Osteocyte (in vitro differentiated cells): ENCODE measurements at regions not wholly inside any gene's neighbourhood (a gene's known extent, or its start where the extent isn't known, plus 50 kb on each side); places are given as distances from the start of the nearest gene placed in this dataset.

Experiments used
- DNase-seq: peaks from one replicate; pipeline ENCODE4 v3.0.0; 2021; ENCODE audit warnings: mixed read lengths; ENCODE audit not compliant: unreplicated experiment; ENCODE audit errors: extremely low spot score
- H3K27ac Mint-ChIP-seq: one replicate; pipeline ENCODE4 v1.8.0; 2021; ENCODE audit warnings: mild to moderate bottlenecking, mixed read lengths; ENCODE audit not compliant: unreplicated experiment
- H3K27me3 Mint-ChIP-seq: one replicate; pipeline ENCODE4 v1.8.0; 2021; ENCODE audit warnings: mixed read lengths; ENCODE audit not compliant: unreplicated experiment
- H3K36me3 Mint-ChIP-seq: one replicate; pipeline ENCODE4 v1.8.0; 2021; ENCODE audit warnings: mixed read lengths; ENCODE audit not compliant: unreplicated experiment
- H3K4me1 Mint-ChIP-seq: one replicate; pipeline ENCODE4 v1.8.0; 2021; ENCODE audit warnings: mixed read lengths; ENCODE audit not compliant: unreplicated experiment
- H3K4me3 Mint-ChIP-seq: one replicate; pipeline ENCODE4 v1.8.0; 2021; ENCODE audit warnings: mild to moderate bottlenecking, moderate library complexity, mixed read lengths; ENCODE audit not compliant: unreplicated experiment
- H3K9me3 Mint-ChIP-seq: one replicate; pipeline ENCODE4 v1.8.0; 2021; ENCODE audit warnings: mixed read lengths; ENCODE audit not compliant: unreplicated experiment
- CTCF ChIP-seq: fragments of 200-600 bp; sonication (generic); IDR thresholded peaks from 2 replicates; pipeline ENCODE4 v1.5.0; 2021; ENCODE audit warnings: antibody characterized with exemption, mild to moderate bottlenecking, moderate library complexity

GRCh38 chr7:68559518-68559917 is 1038.8 kb upstream of the AUTS2 start:
- Mint-ChIP-seq H3K27ac (no peak overlapping the region), H3K4me1 (no peaks in the 10 kb centered on the region), H3K36me3 (no peaks in the 10 kb centered on the region), H3K27me3 (peaks cover 6% of the 10 kb centered on the region), H3K9me3 (peaks cover 4% of the 10 kb centered on the region), H3K4me3 (no peak overlapping the region)
- TF ChIP-seq CTCF: no peak
- no peak for DNase-seq

- no peak overlapping the region for H3K27ac Mint-ChIP-seq
- H3K9me3 Mint-ChIP-seq: no peaks in the 10 kb centered on the region
- no peaks in the 10 kb centered on the region for H3K4me1 Mint-ChIP-seq
- H3K27me3 Mint-ChIP-seq: peaks cover 6% of the 10 kb centered on the region
- peak; percentile 30 for DNase-seq
- H3K36me3 Mint-ChIP-seq: no peaks in the 10 kb centered on the region
- no peak for TF ChIP-seq CTCF
- no peak overlapping the region for H3K4me3 Mint-ChIP-seq
Observed at GRCh38 chr7:68562323-68562899, 1035.9 kb upstream of the AUTS2 start.

DNA sequence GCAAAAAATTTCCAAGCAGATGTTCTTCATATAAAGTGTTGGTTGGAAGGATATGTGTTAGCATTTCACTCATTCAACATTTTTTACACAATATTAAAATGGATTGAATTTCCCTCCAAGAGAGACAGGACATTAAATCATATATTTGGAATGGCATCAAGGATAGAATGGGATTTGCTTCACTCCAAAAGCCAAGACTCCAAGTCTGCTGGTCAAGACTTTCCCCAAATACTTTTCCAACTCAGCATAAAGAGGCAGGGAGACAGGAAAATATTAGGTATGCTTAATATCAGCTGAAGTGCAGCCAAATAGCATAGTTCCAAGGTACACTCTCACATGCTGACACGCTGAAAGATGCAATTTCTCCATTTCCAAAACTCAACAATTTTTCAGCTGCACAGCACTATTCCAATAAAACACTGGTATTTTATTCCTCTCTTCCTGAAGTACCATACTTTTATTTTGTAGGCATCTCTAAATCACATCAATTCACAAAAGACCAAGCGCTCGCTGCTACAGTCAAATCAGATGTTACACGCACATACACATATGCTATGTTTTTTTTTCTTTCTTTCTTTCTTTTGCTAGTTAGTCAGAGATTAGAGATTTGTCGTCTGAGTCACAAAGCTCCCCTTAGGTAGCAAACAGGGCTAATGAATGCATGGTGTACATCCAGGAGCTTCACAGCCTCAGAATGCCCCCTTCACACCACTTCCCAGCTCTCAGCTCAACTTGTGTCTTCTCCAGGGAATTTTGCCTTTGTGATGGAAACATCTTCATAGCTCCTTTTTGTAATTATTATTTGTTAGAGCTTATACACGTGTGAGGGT is 1033.8 kb upstream of the AUTS2 start:
- no peaks in the 10 kb centered on the region for H3K4me1 Mint-ChIP-seq
- peaks cover 3% of the 10 kb centered on the region for H3K27me3 Mint-ChIP-seq
- no peak for TF ChIP-seq CTCF
- no peaks in the 10 kb centered on the region for H3K9me3 Mint-ChIP-seq
- H3K4me3 Mint-ChIP-seq: no peak overlapping the region
- no peaks in the 10 kb centered on the region for H3K36me3 Mint-ChIP-seq
- H3K27ac Mint-ChIP-seq: no peak overlapping the region
- no peak for DNase-seq

GRCh38 chr7:68571286-68571685 is 1027.0 kb upstream of the AUTS2 start:
- no peaks in the 10 kb centered on the region for H3K36me3 Mint-ChIP-seq
- no peak overlapping the region for H3K27ac Mint-ChIP-seq
- TF ChIP-seq CTCF: no peak
- H3K9me3 Mint-ChIP-seq: no peaks in the 10 kb centered on the region
- H3K27me3 Mint-ChIP-seq: peaks cover 3% of the 10 kb centered on the region
- no peak overlapping the region for H3K4me3 Mint-ChIP-seq
- no peaks in the 10 kb centered on the region for H3K4me1 Mint-ChIP-seq
- DNase-seq: no peak

GRCh38 chr7:68573271-68574005 is 1024.8 kb upstream of the AUTS2 start:
- Mint-ChIP-seq H3K27me3 (peaks cover 3% of the 10 kb centered on the region), H3K4me3 (no peak overlapping the region), H3K27ac (no peak overlapping the region), H3K4me1 (no peaks in the 10 kb centered on the region), H3K36me3 (no peaks in the 10 kb centered on the region), H3K9me3 (no peaks in the 10 kb centered on the region)
- DNase-seq: no peak
- no peak for TF ChIP-seq CTCF
